GM18870 (cell line): ENCODE measurements at regions not wholly inside any gene's neighbourhood (a gene's known extent, or its start where the extent isn't known, plus 50 kb on each side); places are given as distances from the start of the nearest gene placed in this dataset.
"Not testable (repeated sequence)": the region's sequence is repeated elsewhere in the genome, so short reads cannot be mapped to it uniquely, and the experiment has no call there.

Experiments used
- ATAC-seq: cut with Tn5 transposase; IDR thresholded peaks from one replicate; pipeline ENCODE4 v1.9.1; 2021; ENCODE audit warnings: moderate library complexity; ENCODE audit not compliant: unreplicated experiment

DNA sequence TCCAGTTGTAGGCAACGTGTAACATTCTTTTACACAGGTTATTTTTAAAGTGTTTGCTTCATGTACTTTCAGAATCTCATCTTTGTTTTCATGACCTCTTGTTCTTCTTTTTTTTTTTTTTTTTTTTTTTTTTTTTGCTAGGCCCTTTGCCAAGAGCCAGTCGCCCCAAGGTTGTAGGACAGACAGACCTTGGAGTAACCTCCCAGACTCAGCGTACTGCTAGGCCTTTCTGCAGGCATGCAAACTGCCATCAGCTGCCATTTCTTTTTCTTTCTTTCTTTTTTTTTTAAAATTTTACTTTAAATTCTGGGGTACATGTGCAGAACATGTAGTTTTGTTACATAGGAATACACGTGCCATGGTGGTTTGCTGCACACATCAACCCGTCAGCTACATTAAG is 452.3 kb upstream of the MDGA2 start:
- no peak for ATAC-seq

- ATAC-seq: no peak
Observed at GRCh38 chr14:48125654-48126053, 450.2 kb upstream of the MDGA2 start.

DNA sequence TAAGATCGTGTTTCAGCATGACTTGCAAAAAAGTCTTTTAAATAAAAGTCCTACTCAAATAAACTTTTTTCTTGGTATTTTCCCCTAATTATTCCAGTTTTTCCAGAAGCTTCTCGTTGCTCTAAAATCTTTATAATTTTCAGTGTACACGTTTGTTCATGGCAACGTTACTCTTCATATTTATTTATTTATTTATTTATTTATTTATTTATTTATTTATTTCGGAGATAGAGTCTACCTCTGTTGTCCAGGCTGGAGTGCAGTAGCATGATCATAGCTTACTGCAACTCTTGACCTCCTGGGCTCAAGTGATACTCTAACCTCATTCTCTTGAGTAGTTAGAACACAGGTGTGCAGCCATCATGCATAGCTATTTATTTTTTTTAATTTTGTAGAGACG is 438.3 kb upstream of the MDGA2 start:
- no peak for ATAC-seq

GRCh38 chr14:48111151-48111550 is 435.7 kb upstream of the MDGA2 start:
- ATAC-seq: no peak

- no peak for ATAC-seq
Observed at GRCh38 chr14:48107646-48108045, 432.2 kb upstream of the MDGA2 start.

DNA sequence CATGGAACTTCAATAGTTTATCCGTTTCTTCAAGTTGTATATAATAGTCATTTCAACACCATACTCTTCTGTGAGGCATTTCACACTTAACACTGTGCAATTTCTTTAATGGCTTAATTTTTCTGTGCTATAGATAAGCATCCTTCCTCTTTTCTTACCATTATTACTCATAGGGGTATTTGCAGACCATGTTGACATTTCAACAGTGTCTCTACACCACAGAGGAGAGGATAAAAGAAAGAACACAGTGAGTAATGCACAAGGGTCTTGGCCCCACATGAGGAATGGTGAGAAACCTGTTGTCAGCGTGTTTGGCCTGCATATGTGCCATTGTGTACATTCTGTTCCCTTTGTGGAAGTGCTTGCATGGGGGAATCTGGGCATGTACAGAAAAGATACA is 421.5 kb upstream of the MDGA2 start:
- no peak for ATAC-seq

GRCh38 chr14:48086516-48086915 is 411.1 kb upstream of the MDGA2 start:
- no peak for ATAC-seq

DNA sequence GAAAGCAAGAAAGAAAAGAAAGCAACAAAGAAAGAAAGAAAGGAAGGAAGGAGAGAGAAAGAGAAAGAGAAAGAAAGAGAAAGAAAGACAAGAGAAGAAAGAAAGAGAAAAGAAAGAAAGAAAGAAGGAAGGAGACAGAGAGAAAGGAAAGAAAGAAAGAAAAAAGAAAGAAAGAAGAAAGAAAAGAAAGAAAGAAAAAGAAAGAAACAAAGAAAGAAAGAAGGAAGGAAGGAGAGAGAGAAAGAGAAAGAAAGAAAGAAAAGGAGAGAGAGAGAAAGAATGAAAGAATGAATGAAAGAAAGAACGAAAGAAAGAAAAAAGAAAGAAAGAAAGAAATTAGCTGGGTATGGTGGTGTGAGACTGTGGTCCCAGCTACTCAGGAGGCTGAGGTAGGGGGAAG is 400.1 kb upstream of the MDGA2 start:
- ATAC-seq: no peak

- no peak for ATAC-seq
Observed at GRCh38 chr14:48052973-48053372, 377.6 kb upstream of the MDGA2 start.

DNA sequence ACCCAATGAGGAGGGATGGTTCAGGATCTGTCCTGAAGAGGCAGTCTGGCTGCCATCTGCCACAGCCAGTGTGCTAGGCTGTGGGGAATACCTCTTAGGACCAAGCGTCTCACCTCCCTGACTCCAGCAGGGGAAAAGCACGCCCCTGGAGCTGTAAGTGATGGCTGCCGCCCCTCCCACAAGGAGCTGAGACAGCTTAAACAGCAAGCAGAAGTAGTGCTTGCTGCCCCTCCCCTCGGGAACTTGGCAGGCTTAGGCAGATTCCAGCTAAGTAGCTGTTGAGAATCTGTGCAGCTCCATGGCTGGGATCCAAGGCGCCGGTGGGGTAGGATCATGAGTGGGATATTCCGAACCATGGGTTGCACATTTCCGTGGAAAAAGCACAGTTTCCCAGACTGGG is 360.4 kb upstream of the MDGA2 start:
- ATAC-seq: no peak

DNA sequence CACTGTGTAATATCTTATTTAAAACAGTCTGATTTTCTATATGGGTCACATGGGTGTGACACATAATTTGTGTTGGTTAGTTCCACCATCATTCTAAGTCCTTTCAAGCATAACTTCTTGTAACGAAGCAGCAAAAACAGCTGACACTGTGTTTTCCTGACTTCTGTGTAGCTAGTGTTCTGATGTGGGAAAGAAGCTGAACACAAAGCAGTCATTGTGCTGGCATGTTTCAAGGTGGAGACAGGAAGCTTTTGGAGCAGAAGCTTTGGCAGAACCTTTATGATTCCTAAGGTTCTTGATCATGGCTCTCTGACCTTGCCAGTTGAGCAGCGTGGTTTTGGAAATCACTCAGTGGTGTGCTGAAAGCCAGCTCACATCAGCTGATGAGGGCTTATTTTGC is 351.7 kb upstream of the MDGA2 start:
- no peak for ATAC-seq

GRCh38 chr14:48023881-48024280 is 348.5 kb upstream of the MDGA2 start:
- ATAC-seq: no peak

GRCh38 chr14:48011484-48011883 is 336.1 kb upstream of the MDGA2 start:
- not testable (repeated sequence) for ATAC-seq

- peak; percentile 51 for ATAC-seq
Observed at GRCh38 chr14:48008646-48009045, 333.2 kb upstream of the MDGA2 start.

- no peak for ATAC-seq
Observed at GRCh38 chr14:48005986-48006385, 330.6 kb upstream of the MDGA2 start.

GRCh38 chr14:47993883-47994282 is 318.5 kb upstream of the MDGA2 start:
- no peak for ATAC-seq

DNA sequence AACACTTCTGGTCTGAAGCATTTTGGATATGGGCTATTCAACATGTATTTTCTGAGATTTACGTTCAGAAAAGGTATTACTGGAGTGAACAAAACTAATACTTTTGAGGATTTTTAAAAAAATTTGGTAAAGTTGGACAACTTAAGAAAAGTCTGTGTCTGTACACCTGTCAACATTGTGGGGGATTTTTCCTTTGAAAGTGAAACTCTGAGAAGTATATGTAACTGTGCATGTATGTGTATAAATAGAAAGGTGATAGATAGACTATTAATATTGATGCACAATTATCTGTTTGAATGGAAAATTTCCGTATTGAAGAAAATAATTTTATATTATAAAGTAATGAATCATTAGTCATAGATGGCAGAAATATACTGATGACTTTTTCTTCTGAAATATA is 312.8 kb upstream of the MDGA2 start:
- ATAC-seq: no peak

DNA sequence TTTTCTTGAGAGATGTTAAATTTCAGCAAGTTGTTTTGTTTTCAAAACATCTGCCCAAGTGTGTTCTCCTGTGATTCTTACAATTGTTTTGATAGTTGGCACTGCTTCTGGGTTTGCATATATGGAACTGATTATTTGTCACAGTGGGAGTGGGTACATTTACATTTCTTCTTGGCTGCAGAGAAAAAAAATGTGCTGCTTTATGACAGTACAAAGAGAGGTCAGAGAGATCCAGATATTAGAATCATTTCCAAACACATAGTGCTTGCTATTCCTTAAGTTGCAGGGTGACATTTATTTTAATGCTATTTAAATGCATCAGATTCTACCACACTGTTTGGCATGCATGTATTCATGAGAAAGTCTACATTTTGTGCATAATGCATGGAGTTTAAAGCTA is 303.5 kb upstream of the MDGA2 start:
- no peak for ATAC-seq

GRCh38 chr14:47976139-47976538 is 300.7 kb upstream of the MDGA2 start:
- no peak for ATAC-seq

GRCh38 chr14:47966076-47966810 is 290.8 kb upstream of the MDGA2 start:
- no peak for ATAC-seq

GRCh38 chr14:47961634-47962033 is 286.2 kb upstream of the MDGA2 start:
- no peak for ATAC-seq

DNA sequence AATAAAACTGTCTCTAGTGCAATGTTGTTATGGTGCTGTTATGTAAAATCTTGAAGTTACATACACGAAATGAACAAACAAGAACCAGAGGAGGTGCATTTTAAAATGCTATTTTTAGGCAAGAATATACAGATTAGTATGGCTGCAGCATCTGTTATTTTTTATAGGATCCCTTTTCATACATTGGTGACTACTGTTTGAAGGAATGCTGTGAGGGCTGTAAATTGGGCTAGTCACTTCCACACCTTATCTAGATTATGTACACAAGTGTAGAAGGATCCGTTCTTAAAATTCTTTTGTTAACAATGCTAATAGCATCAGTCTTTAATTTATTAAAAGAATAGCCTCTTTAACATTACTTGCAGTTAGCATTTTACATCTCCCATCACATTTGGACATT is 284.3 kb upstream of the MDGA2 start:
- no peak for ATAC-seq

- ATAC-seq: no peak
Observed at GRCh38 chr14:47949006-47949405, 273.6 kb upstream of the MDGA2 start.
